GF-D8 (cell line): ENCODE measurements at regions not wholly inside any gene's neighbourhood (a gene's known extent, or its start where the extent isn't known, plus 50 kb on each side); places are given as distances from the start of the nearest gene placed in this dataset.
A peak's percentile ranks its signal among the peaks of the same experiment; 100 is the strongest.

Experiments used
- DNase-seq: peaks from one replicate; lab custom pipeline; 2025; lab: John Stamatoyannopoulos, UW

DNA sequence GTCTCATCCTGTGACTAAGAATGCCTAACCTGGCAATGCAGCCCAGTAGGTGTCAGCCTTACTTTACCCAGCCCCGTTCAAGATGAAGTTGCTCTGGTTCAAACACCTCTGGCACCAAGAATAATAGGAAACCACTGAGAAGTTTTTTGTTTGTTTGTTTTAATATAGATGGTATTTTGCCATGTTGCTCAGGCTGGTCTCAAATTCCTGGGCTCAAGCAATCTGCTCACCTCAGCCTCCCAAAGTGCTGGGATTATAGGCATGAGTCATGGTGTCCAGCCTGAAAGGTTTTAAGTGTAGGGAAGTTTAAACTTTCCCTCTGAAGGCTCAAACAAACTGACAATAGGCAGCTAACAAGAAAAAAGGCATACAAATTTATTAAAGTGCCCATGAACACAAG, 51.2 kb upstream of the ABCC4 start:
- no peak for DNase-seq

DNA sequence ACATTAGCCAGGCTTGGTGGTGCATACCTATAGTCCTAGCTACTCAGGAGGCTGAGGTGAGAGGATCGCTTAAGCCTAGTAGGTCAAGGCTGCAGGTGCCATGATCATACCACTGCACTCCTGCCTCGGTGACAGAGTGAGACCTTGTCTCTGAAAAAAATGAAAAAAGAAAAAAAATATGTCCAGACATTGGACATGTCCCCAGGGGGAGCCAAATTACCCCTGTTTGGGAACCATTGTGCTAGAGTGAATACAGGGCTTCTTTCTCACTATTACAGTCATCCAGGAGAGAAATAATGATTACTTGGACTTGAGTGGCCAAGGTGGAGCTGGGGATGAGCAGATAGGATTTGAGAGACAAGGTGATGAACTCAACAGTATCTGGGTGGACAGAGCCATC, 52.9 kb upstream of the ABCC4 start:
- no peak for DNase-seq

DNA sequence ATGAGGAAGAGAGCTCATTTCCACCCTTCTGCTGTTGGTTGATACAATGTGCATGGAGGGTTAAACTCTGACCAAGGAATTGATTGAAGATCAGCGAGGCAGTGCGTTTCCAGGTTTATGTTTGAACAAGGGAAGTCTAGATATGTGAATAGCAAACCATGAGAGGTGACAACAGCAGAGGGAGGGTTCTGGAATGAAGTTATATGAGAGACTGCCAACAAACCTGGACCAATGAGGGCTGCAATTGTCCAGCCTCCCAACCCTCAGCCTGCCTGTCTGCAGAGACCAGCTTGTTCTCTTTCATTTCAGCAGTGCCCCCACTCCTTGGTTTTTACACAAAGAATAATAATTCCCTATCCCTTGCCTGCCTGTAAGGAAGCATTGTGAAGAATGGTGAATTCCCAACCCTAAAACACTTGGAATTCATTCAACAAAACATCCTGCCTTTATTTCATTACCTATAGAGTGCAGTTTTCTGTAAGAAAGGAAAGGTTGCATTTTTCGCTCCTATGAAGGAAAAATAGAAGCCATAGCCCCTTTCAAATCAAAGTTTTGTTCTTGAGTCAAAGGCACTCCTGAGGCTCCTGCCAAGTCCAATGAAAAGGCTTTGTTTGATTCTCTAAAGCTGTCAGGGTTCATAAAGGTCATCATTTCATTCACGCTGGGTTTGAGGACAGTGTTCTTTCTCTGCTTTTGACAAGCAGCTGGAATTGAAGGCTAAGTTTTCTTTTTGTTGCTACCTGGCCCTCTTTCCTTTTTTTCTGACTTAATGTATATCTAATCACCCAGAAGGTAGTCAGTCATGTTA, 53.6 kb upstream of the ABCC4 start:
- DNase-seq: no peak

DNA sequence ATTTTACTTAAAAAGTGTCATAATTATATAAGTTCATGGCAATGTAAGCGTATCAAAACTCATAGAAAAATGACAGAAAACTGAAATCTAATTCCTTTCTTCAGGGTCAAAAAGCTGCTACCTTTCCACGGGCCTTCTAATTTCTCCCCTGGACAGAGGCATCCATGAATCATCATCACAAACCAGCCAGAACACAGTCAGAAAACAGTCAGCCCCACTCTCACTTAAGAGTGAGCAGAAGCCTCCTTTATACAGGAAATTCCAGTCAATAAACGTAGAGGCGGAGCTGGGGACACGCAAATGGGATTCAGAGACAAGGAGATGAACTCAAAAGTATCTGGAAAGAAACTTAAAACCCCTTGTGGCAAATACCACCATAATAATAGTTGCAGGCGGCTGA, 54.2 kb upstream of the ABCC4 start:
- no peak for DNase-seq

DNA sequence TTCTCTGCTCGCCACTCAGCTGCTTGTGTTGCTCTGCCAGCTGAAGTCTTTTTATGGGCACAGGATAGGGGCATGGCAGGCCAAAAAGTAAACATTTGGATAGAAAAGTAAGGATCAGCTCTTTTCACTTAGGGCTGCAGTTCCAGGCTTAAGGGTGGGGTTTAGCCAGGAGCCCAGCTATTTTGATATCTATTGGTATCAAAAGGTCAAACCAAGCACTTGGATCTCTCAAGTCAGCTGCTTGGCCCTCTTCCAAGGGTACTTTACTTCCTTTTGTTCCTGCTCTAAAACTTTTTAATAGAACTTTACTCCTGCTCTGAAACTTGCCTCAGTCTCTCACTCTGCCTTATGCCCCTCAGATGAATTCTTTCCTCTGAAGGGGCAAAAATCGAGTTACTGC, 55.7 kb upstream of the ABCC4 start:
- no peak for DNase-seq

DNA sequence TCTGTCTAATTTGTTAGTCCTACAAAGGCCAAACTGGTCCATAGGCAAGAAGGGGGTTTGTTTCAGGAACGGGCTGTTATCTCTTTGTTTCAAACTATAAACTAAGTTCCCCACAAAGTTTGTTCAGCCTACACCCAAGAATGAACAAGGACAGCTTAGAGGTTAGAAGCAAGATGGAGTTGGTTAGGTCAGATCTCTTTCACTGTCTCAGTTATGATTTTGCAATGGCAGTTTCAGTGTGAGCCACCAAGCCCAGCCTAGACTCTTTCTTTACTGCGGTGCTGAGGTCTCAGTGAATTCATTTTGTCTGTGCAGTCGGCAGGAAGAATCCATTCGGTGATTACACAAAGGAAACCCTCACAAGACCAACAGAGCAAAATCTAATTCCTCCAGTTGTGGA, 56.6 kb upstream of the ABCC4 start:
- DNase-seq: no peak

DNA sequence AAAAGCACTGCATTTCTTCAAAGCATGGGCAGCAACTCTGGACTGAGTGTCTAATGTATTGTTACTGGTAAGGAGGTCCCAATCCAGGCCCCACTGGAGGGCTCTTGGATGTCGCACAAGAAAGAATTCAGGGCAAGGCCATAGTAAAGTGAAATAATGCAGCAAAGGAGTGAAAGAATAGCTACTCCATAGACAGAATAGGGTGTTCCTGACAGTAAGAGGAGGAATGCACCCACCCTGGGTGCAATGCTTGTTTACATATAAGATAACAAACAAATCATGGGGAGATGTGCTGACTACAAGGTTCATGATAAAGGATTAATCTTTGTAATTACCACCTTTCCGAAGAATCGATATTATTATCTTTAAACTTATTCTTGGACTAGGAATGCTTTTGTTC, 58.8 kb upstream of the ABCC4 start:
- DNase-seq: no peak

DNA sequence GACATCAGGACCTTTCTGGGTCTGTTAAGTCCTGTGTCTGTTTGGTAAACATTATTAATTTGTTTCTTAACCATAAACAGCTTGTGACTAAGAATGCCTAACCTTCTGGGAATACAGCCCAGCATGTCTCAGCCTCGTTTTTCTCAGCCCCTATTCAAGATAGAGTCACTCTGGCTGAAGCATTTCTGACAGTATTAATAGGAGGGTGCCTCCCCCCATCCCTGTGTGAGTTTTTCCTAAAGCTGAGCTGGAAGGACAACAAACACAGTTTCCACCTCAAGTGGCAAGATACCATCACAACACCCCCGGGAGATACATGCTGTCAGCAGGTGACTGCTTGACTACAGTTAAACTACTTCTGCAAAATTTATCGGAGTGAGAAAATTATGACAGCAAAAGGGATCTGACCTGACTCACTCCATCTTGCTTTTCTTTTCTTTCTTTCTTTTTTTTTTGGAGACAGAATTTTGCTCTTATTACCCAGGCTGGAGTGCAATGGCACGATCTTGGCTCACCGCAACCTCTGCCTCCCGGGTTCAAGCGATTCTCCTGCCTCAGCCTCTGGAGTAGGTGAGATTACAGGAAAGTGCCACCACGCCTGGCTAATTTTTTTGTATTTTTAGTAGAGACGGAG, 59.3 kb upstream of the ABCC4 start:
- DNase-seq: no peak

DNA sequence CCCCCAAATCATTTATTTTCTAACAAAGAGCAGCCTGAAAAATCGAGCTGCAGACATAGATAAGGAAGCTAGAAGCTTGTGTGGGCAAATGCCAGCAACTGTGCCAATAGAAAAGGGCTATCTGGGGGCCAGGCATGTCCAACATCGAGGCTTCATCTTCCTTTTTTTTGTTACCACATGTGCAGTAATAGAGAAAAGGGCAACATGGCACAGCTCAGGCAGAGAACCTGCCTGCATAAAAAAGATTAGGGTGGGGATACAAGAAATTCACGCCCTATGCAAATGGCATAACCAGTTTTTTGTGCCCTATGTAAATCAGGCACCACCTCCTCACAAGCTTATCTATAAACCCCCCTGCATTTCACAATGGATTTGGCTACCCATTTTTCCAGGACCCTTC, 60.4 kb upstream of the ABCC4 start:
- DNase-seq: no peak

DNA sequence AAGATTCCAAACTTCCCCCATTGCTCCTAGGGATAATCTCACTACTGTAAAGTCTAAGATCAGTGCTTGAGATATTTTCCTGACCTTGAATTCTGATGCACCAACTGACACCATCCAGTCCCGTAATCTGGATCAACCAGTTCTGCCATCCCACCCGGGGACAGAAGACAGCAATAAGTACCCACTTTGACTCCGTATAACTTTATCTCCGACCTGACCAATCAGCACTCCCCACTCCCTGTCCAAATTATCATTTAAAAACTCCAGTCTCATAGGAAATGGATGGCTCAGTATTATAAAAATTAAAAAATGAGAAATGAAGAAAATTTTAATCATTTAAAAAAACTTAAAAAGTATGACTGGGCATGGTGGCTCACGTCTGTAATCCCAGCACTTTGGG, 61.4 kb upstream of the ABCC4 start:
- no peak for DNase-seq

DNA sequence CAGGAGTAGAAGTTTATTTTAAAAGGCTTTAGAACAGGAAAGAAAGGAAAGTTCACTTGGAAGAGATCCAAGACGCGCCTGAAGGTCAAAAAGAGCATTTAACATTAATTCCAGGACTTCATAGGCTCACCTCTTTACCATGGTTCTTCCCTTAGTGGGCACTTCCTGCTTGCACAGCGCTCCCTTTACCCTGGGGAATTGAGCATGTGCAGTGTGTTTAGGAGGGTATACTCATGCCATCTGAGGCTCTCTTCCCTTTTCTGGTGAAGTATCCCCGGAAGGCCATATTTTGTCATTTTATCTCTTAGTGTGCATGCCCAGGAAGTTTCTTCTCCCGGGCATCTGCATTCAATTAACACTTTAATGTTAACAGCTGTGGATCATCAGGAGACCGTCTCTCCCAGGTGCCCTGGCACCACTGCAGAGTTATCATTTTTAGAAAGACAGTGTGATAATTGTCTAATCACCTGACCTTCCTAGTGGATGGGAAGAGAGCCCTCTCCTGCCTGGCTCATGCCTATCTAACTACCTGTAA, 66.1 kb upstream of the ABCC4 start:
- peak; percentile 88 for DNase-seq

DNA sequence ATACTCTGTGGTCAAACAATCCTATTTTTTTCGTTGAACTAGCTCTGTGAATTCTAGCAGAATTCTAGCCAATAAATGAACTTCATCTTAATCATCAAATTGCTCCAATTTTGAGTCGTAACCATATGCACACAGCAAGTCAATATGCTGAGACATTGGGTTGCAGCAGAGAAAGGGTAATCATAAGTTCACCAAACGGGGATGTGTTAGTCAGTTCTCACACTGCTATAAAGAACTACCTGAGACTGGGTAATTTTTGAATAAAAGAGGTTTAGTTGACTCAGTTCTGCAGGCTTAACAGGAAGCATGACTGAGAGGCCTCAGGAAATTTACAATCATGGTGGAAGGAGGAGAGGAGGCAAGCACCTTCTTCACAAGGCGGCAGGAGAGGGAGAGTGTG, 67.7 kb upstream of the ABCC4 start:
- no peak for DNase-seq

DNA sequence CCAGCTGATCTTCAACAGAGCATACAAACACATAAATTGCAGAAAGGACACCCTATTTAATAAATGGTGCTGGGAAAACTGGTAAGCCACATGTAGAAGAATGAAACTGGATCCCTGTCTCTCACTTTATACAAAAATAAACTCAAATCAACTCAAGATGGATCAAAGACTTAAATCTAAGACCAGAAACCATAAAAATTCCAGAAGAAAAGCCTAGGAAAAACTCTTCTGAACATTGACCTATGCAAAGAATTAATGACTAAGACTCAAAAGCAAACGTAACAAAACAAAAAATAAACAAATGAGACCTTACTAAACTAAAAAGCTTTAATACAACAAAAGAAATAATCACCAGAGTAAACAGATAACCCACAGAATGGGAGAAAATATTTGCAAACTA, 74.5 kb upstream of the ABCC4 start:
- no peak for DNase-seq

DNA sequence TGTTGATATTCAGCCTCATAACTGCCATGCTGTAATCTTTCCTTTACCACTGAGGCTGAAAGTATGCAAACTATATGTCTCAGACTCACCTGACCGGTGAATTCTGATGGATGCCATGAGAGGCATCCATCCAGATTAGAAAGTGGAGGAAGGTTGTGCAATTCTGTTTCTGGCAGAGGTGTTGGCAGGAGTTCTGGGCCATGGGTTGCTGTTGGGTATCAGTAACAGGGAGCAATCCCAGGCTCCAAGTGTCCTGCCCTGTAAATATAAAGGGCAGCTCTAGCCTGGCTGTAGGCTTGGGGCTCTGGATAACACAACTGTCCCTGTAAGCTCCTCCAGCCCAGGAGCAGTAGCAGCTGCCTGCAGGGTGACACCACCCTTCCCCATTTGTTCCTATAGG, 77.4 kb upstream of the ABCC4 start:
- no peak for DNase-seq

DNA sequence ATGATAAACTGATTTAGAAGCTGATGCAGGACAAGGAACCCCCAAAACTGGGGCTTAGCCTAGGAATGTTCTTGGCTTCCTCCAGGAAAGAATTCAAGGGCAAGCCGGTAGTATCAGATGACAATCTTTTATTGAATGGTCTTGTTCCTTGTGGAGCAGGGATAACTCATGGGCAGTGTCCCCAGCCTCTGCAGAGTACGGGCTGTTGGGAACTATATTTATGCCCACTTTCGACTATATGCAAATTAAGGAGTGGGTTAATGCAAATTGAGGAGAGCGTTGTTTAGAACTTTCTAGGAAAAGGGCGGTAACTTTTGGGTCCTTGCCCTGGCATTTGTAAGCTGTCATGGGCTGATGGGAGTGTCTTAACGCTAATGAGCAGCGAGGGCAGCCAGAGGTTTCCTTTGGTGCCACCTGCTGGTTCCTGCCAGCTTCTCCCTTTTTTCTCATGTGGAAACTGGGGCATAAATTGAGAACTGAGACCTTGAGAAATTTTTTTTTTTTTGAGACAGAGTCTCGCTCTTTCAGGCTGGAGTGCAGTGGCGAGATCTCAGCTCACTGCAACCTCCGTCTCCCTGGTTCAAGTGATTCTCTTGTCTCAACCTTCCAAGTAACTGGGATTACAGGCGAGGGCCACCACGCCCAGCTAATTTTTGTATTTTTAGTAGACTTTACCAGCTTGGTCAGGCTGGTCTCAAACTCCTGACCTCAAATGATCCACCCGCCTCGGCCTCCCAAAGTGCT, 79.4 kb upstream of the ABCC4 start:
- peak; percentile 67 for DNase-seq

DNA sequence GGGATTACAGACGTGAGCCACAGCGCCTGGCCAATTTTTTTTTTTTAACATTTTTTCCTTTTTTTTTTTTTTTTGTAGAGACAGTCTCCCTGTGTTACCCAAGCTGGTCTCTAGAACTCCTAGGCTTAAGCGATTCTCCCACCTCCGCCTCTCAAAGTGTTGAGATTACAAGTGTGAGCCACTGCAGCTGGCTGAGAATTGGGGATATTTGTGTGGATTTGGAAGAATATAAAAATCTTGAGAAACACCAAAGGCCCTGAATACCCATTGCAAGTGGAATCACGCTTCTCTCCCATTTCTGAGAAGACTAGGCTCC, 79.9 kb upstream of the ABCC4 start:
- DNase-seq: no peak

DNA sequence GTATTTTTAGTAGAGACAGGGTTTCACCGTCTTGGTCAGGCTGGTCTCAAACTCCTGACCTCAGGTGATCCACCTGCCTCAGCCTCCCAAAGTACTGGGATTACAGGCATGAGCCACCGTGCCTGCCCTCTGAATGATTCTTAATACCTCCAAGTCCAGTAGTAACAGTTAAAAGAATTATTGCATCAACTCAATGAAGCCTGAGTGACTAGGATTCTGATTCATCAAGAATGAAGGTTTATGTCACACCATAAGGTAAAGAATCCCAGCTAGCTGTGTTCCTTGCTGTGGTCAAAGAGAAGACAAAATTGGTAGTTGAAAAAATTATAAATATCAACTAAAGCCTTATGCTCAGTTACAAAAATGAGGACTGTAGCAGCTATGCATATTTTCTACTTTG, 81.2 kb upstream of the ABCC4 start:
- no peak for DNase-seq

DNA sequence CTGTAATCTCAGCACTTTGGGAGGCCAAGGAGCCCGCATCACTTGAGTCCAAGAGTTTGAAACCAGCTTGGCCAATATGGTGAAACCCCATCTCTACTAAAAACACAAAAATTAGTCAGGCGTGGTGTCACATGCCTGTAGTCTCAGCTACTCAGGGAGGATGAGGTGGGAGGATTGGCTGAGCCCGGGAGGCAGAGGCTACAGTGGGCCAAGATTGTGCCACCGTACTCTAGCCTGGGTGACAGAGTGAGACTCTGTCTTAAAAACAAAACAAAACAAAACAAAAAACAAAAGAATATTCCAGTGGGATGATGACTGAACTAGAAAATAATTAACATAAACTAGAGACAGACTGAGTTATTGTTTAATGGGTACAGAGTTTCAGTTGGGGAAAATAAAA, 81.7 kb upstream of the ABCC4 start:
- no peak for DNase-seq

DNA sequence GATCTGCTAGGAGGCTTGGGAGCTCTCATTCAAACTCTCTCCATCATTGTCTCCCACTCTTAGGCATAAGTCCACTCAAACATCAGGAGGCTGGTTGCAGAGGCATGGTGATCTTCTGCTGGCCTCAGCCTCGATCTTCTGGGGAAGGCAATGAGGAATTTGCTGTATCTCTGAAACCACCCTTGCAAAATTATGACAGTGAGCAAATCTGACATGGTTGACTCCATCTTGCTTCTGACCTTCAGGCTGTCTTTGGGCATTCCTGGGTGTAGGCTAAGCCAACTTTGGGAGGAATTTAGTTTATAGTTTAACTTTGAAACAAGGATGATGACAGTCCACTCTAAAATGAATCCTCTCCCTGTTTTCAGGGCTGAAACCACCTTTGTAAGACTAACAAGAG, 84.1 kb upstream of the ABCC4 start:
- DNase-seq: no peak

DNA sequence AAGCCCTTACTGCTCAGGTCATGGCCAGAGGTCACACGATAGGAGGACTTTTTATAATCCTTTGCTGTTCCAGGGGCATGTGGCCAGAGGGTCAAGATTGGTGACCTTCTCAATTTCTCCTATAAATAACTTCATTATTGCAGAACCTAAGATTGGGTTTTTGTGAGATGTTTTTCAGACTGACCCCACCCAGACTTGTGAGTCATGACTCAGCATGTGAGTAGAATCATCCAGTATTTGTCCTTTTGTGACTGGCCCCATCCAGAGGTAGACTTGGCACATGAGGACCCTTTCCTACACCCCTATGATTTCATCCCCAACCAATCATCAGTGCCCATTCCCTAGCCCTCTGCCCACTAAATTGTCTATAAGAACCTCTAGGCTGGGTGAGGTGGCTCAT, 84.5 kb upstream of the ABCC4 start:
- DNase-seq: no peak

DNA sequence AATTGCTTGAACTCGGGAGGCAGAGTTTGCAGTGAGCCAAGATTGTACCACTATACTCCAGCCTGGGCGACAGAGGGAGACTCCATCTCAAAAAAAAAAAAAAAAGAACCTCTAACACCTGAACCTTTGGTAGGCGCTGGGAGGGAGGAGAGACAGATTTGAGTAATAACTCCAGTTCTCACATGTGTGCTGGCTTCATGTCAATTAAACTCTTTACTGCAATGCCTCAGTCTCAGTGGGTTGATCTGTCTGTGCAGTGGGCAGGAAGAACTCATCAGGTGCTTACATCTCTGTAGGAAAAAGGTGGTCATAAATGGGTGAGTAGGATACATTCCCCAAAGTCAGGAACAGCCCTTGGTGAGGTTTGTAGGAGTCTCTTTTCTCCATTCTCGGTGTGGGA, 85.1 kb upstream of the ABCC4 start:
- no peak for DNase-seq

DNA sequence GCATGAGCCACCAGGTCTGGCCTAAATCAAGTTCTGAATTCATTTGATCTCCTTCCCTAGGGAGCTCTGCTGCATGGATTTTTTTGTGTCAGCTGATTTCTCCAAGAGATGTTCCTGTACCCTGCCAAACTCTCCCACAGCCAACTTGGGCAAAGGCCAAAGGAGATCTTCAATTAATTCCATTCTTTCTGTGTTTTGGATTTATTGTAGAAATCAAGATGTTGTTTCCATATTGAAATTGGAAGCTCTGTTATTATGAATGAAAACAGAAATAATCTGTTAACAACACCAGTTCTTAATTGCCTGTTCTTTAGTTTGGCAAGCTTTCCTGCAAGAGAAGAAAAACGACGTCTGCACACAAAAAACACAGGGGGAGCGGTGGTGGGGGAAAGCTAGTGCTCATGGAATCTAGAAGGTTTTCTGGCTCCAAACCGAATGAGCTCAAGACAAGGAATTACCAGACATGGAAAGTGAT, 86.5 kb upstream of the ABCC4 start:
- no peak for DNase-seq

DNA sequence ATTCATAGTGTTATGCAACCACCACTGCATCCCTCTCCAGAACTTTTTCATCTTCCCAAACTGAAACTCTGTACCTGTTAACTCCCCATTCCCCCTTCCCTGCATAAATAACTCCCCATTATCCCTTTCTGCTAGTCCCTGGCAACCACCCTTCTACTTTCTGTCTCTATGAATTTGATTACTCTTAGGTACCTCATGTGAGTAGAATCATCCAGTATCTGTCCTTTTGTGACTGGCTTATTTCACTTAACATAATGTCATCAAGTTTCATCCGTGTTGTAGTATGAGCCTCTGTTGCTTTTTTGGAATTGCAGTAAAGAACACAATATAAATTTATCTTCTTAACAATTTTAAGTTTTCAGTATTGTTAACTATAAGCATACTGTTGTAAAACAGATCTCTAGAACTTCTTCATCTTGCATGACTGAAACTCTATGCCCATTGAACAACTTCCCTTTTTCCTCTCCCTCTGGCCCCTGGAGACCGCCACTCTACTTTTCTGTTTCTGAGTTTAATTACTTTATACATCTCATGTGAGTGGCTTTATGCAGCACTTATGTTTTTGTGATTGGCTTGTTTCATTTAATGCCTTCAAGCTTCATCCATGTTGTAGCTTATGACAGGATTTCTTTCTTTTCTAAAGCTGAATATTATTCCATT, 87.3 kb upstream of the ABCC4 start:
- DNase-seq: no peak
